ENCODE measurements at regions not wholly inside any gene's neighbourhood (a gene's known extent, or its start where the extent isn't known, plus 50 kb on each side); places are given as distances from the start of the nearest gene placed in this dataset.

DNA sequence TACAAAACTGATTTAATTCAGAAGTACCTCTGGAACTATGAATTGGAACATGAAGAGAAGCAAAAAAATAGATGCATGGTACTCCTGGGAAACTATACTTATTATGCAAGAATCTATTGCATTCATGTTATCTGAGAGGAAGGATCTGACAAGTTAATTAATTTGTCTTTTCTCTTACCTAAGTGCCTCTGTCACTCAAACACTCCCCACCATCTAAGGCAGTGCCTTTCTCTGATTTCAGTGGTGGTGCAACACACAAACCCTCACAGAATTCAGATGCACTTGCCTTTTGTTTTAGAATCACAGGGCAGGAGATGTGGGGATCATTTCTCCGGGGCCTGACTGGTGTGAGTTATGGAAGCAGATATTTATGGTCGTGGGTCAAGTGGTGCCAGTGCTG is 52.5 kb upstream of the C9orf72 start:
- no peaks in the 10 kb centered on the region for H3K4me1 ChIP-seq (ENCODE audit: control insufficient read depth in 3 of 3, insufficient read depth in 3 of 3, low read length in 3 of 3)
- no peaks in the 10 kb centered on the region for H3K9me3 ChIP-seq (ENCODE audit: control insufficient read depth in 3 of 3, low read length in 3 of 3)
- no peak overlapping the region for H3K9ac ChIP-seq (ENCODE audit: low read depth in 1 of 3, low read length in 3 of 3)
- H3K27ac ChIP-seq (ENCODE audit: low read depth, low read length) = no peak overlapping the region
- H3K4me3 ChIP-seq (ENCODE audit: low read length in 3 of 3) = no peak overlapping the region
- no peaks in the 10 kb centered on the region for H3K27me3 ChIP-seq (ENCODE audit: control insufficient read depth in 3 of 3, insufficient read depth in 3 of 3, low read length in 3 of 3)
- no peaks in the 10 kb centered on the region for H3K36me3 ChIP-seq (ENCODE audit: control insufficient read depth in 3 of 3, insufficient read depth in 3 of 3, low read length in 3 of 3)

DNA sequence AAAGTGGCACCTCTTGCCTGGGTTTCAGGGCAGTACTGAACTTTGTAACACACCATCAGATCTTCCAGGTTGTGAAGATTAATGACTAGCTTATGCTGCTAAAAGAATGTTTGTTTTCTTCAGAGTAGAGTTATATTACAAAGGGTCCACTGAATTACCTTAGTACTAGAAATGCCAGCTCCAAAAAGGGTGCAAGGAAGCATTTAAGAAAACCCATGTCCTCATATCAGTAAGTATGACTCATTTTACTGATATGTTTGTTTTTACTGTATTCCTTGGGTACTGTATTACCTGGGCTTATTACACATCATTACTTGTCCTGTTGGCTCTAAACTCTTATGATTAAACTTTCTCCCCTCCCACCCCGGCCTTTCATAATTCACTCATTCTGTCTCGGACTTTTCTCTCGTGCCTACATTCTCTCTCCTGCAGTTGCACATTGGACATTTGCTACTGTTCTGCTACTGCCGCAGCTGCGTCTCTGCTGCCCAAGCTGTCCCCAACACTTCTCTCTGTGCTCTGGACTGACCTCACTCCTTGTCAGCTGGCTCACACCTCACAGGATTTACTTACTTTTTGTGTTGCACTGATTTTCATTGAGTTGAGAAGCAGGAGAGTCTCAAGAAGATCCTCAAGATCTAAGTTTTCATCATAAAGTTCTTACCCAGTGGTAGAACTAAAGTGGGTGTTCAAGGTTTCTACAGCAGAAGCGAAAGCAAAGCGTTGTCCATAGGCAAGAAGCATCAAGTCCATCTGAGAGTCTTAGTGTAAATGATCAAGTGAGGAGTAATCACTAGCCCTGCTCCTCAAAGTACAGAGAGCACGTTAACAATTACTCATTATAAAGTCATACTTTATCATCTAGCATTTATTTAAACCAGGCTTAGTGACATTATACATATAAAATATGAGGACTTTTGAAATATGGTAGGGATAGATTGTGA is 53.2 kb upstream of the C9orf72 start:
- no peak overlapping the region for H3K27ac ChIP-seq (ENCODE audit: low read depth, low read length)
- no peaks in the 10 kb centered on the region for H3K4me1 ChIP-seq (ENCODE audit: control insufficient read depth in 3 of 3, insufficient read depth in 3 of 3, low read length in 3 of 3)
- no peaks in the 10 kb centered on the region for H3K27me3 ChIP-seq (ENCODE audit: control insufficient read depth in 3 of 3, insufficient read depth in 3 of 3, low read length in 3 of 3)
- H3K9ac ChIP-seq (ENCODE audit: low read depth in 1 of 3, low read length in 3 of 3) = no peak overlapping the region
- H3K36me3 ChIP-seq (ENCODE audit: control insufficient read depth in 3 of 3, insufficient read depth in 3 of 3, low read length in 3 of 3) = no peaks in the 10 kb centered on the region
- H3K4me3 ChIP-seq (ENCODE audit: low read length in 3 of 3) = no peak overlapping the region
- no peaks in the 10 kb centered on the region for H3K9me3 ChIP-seq (ENCODE audit: control insufficient read depth in 3 of 3, low read length in 3 of 3)

DNA sequence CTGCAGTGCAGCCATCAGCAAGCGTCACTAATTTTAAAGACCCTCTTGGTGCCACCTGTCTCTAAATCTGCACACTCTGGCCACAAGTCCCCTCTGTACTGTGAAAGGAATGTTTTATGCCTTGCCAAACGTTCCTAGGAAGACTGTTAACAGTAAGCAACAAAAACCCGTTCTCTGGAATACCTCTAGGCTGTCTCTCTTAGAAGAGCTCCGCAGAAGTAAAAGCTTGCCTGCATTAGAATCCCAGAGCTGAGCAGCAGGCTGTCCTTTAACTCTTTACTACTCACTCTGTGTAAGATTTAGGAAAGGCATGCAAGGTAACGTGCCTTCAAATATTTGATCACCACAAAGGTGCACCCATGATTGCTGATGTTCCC is 53.9 kb upstream of the C9orf72 start:
- Histone ChIP-seq H3K27me3 (ENCODE audit: control insufficient read depth in 3 of 3, insufficient read depth in 3 of 3, low read length in 3 of 3) (no peaks in the 10 kb centered on the region), H3K36me3 (ENCODE audit: control insufficient read depth in 3 of 3, insufficient read depth in 3 of 3, low read length in 3 of 3) (no peaks in the 10 kb centered on the region), H3K9me3 (ENCODE audit: control insufficient read depth in 3 of 3, low read length in 3 of 3) (no peaks in the 10 kb centered on the region)

DNA sequence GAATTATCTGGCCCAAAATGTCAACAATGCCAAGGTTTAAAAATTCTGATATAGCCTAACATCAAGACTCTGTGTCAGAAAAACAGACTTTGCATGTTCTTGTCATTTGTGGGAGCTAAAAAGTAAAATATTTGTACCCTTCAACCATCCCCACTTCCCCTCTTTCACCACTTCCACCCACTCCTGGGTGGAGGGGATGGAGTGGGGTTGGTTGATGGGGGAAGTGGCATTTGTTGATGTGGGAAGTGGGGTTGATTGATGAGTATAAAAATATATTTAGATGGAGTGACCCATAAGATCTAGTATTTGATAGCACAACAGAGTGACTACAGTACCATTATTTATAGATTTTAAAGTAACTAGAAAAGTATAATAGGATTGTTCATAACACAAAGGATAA is 55.0 kb upstream of the C9orf72 start:
- no peak overlapping the region for H3K27ac ChIP-seq (ENCODE audit: low read depth, low read length)
- H3K4me3 ChIP-seq (ENCODE audit: low read length in 3 of 3) = no peak overlapping the region
- H3K9ac ChIP-seq (ENCODE audit: low read depth in 1 of 3, low read length in 3 of 3) = no peak overlapping the region
- peaks cover 0 to under 1% (median 0%) of the 10 kb centered on the region in 3 donors for H3K27me3 ChIP-seq (ENCODE audit: control insufficient read depth in 3 of 3, insufficient read depth in 3 of 3, low read length in 3 of 3)
- H3K36me3 ChIP-seq (ENCODE audit: control insufficient read depth in 3 of 3, insufficient read depth in 3 of 3, low read length in 3 of 3) = no peaks in the 10 kb centered on the region
- no peaks in the 10 kb centered on the region for H3K4me1 ChIP-seq (ENCODE audit: control insufficient read depth in 3 of 3, insufficient read depth in 3 of 3, low read length in 3 of 3)
- H3K9me3 ChIP-seq (ENCODE audit: control insufficient read depth in 3 of 3, low read length in 3 of 3) = no peaks in the 10 kb centered on the region

More for the DNA sequence above, 53.9 kb upstream of the C9orf72 start:
- no peak overlapping the region for H3K9ac ChIP-seq (ENCODE audit: low read depth in 1 of 3, low read length in 3 of 3)
- H3K4me1 ChIP-seq (ENCODE audit: control insufficient read depth in 3 of 3, insufficient read depth in 3 of 3, low read length in 3 of 3) = no peaks in the 10 kb centered on the region
- H3K4me3 ChIP-seq (ENCODE audit: low read length in 3 of 3) = no peak overlapping the region
- no peak overlapping the region for H3K27ac ChIP-seq (ENCODE audit: low read depth, low read length)

DNA sequence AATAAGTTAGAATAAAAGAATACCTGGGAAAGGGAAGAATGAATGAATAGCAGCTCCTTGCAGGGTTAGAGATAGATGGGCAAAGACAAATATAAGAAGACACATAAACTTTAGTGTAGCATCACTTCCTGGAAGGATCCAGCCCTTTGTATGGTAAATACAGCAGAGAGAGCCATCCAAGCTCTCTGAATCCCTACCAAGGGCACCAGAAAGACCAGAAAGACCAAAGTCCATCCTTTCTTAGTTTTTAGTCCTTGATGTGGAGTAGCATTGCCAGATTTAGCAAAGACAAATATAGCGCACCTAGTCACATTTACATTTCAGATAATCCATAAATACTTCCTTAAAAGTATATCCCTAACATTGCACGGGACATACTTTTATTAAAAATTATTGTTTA is 56.1 kb upstream of the C9orf72 start:
- H3K27ac ChIP-seq (ENCODE audit: low read depth, low read length) = no peak overlapping the region
- H3K9ac ChIP-seq (ENCODE audit: low read depth in 1 of 3, low read length in 3 of 3) = no peak overlapping the region
- H3K36me3 ChIP-seq (ENCODE audit: control insufficient read depth in 3 of 3, insufficient read depth in 3 of 3, low read length in 3 of 3) = no peaks in the 10 kb centered on the region
- H3K27me3 ChIP-seq (ENCODE audit: control insufficient read depth in 3 of 3, insufficient read depth in 3 of 3, low read length in 3 of 3) = peaks cover 0 to 3% (median 0%) of the 10 kb centered on the region in 3 donors
- no peak overlapping the region for H3K4me3 ChIP-seq (ENCODE audit: low read length in 3 of 3)
- H3K4me1 ChIP-seq (ENCODE audit: control insufficient read depth in 3 of 3, insufficient read depth in 3 of 3, low read length in 3 of 3) = no peaks in the 10 kb centered on the region
- no peaks in the 10 kb centered on the region for H3K9me3 ChIP-seq (ENCODE audit: control insufficient read depth in 3 of 3, low read length in 3 of 3)

DNA sequence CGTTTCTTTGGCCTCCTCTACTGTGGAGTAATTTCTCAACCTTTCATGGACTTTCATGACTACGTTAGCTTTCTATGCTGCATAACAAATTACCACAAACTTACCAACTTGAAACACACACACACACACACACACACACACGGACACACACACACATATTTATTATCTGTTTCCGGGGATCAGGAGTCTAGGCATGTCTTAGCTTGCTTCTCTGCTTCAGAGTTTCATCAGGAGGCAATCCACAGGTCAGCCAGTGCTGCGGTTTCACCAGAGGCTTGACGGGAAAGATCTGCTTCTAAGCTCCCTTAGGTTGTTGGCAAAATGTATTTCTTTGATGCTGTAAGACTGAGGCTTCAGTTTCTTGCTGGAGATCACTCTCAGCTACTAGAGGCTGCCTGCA is 59.0 kb upstream of the C9orf72 start:
- Histone ChIP-seq H3K27ac (ENCODE audit: low read depth, low read length) (no peak overlapping the region), H3K4me1 (ENCODE audit: control insufficient read depth in 3 of 3, insufficient read depth in 3 of 3, low read length in 3 of 3) (no peaks in the 10 kb centered on the region)

DNA sequence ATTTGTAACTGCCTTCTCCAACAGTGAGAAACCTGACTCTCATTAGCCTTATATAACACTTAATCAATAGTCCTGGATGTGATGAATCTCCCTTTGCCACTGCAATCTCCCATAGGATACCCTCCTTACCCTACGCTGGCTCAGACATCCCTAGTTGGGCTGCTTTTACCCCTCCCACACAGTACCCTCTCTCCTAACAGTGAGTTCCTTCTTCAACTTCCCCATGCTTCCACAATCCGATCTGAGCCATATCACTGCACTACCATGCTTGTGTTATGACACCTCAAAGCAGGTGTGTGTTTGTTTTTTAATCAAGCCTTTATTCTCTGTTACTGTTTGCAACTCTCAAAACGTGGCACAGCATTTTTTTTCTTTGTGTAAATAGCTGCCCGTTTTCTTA is 60.5 kb upstream of the C9orf72 start:
- Histone ChIP-seq H3K9me3 (ENCODE audit: control insufficient read depth in 3 of 3, low read length in 3 of 3) (no peaks in the 10 kb centered on the region), H3K27me3 (ENCODE audit: control insufficient read depth in 3 of 3, insufficient read depth in 3 of 3, low read length in 3 of 3) (peaks cover 0 to 3% (median 0%) of the 10 kb centered on the region in 3 donors)

More for the DNA sequence above, 59.0 kb upstream of the C9orf72 start:
- no peaks in the 10 kb centered on the region for H3K36me3 ChIP-seq (ENCODE audit: control insufficient read depth in 3 of 3, insufficient read depth in 3 of 3, low read length in 3 of 3)
- no peaks in the 10 kb centered on the region for H3K9me3 ChIP-seq (ENCODE audit: control insufficient read depth in 3 of 3, low read length in 3 of 3)
- H3K4me3 ChIP-seq (ENCODE audit: low read length in 3 of 3) = no peak overlapping the region
- H3K9ac ChIP-seq (ENCODE audit: low read depth in 1 of 3, low read length in 3 of 3) = no peak overlapping the region
- peaks cover 0 to 3% (median 0%) of the 10 kb centered on the region in 3 donors for H3K27me3 ChIP-seq (ENCODE audit: control insufficient read depth in 3 of 3, insufficient read depth in 3 of 3, low read length in 3 of 3)

DNA sequence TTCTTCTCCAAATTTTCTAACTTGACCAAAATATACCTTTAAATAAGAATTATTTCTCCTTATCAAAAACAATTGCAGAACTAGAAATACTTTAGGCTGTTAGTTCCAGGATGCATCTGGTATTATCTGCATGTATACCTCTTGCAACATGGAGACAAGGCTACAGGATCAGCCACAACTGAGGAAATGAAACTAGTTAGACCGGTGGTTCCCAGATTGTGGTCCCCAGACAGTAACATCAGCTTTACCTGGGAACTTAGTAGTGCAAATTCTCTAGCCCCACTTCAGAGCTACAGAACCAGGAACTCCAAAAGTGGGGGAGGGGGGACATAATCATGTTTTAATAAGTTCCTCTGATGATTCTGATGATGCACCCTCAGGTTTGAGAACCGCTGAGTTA is 61.6 kb upstream of the C9orf72 start:
- H3K4me3 ChIP-seq (ENCODE audit: low read length in 3 of 3) = no peak overlapping the region
- no peaks in the 10 kb centered on the region for H3K36me3 ChIP-seq (ENCODE audit: control insufficient read depth in 3 of 3, insufficient read depth in 3 of 3, low read length in 3 of 3)
- H3K9ac ChIP-seq (ENCODE audit: low read depth in 1 of 3, low read length in 3 of 3) = no peak overlapping the region
- peaks cover 0 to 3% (median 0%) of the 10 kb centered on the region in 3 donors for H3K27me3 ChIP-seq (ENCODE audit: control insufficient read depth in 3 of 3, insufficient read depth in 3 of 3, low read length in 3 of 3)
- H3K27ac ChIP-seq (ENCODE audit: low read depth, low read length) = no peak overlapping the region
- no peaks in the 10 kb centered on the region for H3K4me1 ChIP-seq (ENCODE audit: control insufficient read depth in 3 of 3, insufficient read depth in 3 of 3, low read length in 3 of 3)
- H3K9me3 ChIP-seq (ENCODE audit: control insufficient read depth in 3 of 3, low read length in 3 of 3) = no peaks in the 10 kb centered on the region

More for the DNA sequence above, 60.5 kb upstream of the C9orf72 start:
- Histone ChIP-seq H3K9ac (ENCODE audit: low read depth in 1 of 3, low read length in 3 of 3) (no peak overlapping the region), H3K36me3 (ENCODE audit: control insufficient read depth in 3 of 3, insufficient read depth in 3 of 3, low read length in 3 of 3) (no peaks in the 10 kb centered on the region), H3K4me1 (ENCODE audit: control insufficient read depth in 3 of 3, insufficient read depth in 3 of 3, low read length in 3 of 3) (no peaks in the 10 kb centered on the region), H3K27ac (ENCODE audit: low read depth, low read length) (no peak overlapping the region), H3K4me3 (ENCODE audit: low read length in 3 of 3) (no peak overlapping the region)

DNA sequence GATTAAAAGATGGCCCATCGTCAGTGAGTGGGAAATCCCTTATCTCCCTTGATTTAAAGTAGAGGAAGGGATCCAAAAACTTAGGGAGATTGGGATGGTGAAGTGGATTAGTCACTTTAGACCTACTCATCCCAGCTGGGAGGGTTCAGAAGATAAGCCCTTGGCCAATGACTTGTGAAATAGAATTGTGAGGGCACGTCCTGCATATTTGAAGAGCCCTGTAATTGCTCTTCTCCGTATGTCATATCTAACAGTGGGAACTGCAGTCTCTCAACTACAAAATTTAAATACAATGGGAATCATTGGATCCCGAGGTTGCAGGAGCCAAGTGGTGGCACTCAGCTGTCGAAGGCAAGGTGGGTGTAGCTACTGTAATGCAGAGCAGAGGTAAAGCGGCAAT is 65.4 kb upstream of the C9orf72 start:
- no peaks in the 10 kb centered on the region for H3K36me3 ChIP-seq (ENCODE audit: control insufficient read depth in 3 of 3, insufficient read depth in 3 of 3, low read length in 3 of 3)
- H3K4me3 ChIP-seq (ENCODE audit: low read length in 3 of 3) = no peak overlapping the region
- no peaks in the 10 kb centered on the region for H3K27me3 ChIP-seq (ENCODE audit: control insufficient read depth in 3 of 3, insufficient read depth in 3 of 3, low read length in 3 of 3)
- no peak overlapping the region for H3K27ac ChIP-seq (ENCODE audit: low read depth, low read length)
- no peaks in the 10 kb centered on the region for H3K4me1 ChIP-seq (ENCODE audit: control insufficient read depth in 3 of 3, insufficient read depth in 3 of 3, low read length in 3 of 3)
- no peaks in the 10 kb centered on the region for H3K9me3 ChIP-seq (ENCODE audit: control insufficient read depth in 3 of 3, low read length in 3 of 3)
- no peak overlapping the region for H3K9ac ChIP-seq (ENCODE audit: low read depth in 1 of 3, low read length in 3 of 3)

DNA sequence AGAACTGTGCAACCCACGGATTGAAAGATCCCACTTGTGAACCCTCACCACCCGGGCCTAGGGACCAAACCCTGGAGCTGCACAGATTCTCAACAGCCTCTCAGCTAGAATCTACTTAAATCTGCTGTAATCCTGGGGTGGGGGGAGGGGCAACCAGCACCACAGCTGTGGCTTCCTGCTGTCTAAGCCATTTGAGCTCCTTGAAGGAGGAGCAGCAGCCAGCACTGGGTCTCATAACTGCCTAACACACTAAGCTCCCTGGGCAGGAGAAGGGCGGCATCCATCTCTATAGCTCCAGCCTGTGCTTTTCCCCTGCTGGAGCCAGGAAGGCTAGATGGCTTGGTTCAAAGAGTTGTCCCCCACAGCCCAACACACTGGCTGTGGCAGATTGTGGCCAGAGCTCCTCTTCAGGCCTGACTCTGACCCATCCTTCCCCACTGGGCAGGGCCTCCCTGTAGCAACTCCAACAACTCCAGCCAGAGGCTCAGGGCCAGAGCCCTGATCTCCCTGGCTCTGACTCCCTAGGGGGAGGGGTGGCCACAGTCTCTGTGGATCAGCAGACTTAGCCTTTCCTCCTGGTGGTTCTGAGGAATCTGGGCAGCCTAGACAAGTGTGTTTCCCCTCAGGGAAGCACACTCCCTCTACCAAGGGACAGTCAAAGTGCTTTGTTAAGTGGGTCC is 72.0 kb upstream of the C9orf72 start:
- no peak overlapping the region for H3K27ac ChIP-seq (ENCODE audit: low read depth, low read length)
- H3K27me3 ChIP-seq (ENCODE audit: control insufficient read depth in 3 of 3, insufficient read depth in 3 of 3, low read length in 3 of 3) = no peaks in the 10 kb centered on the region
- H3K9ac ChIP-seq (ENCODE audit: low read depth in 1 of 3, low read length in 3 of 3) = no peak overlapping the region
- no peaks in the 10 kb centered on the region for H3K4me1 ChIP-seq (ENCODE audit: control insufficient read depth in 3 of 3, insufficient read depth in 3 of 3, low read length in 3 of 3)
- no peaks in the 10 kb centered on the region for H3K36me3 ChIP-seq (ENCODE audit: control insufficient read depth in 3 of 3, insufficient read depth in 3 of 3, low read length in 3 of 3)
- H3K4me3 ChIP-seq (ENCODE audit: low read length in 3 of 3) = no peak overlapping the region
- H3K9me3 ChIP-seq (ENCODE audit: control insufficient read depth in 3 of 3, low read length in 3 of 3) = no peaks in the 10 kb centered on the region

Data from skeletal muscle tissue (tissue), 3 donors.